ENCODE measurements at regions not wholly inside any gene's neighbourhood (a gene's known extent, or its start where the extent isn't known, plus 50 kb on each side); places are given as distances from the start of the nearest gene placed in this dataset.

- TF ChIP-seq Cebpa-rat (IDR thresholded peaks at IDR 0.05), result no peak
- Histone ChIP-seq H3K9ac (no peak overlapping the region), H4K20me1 (no peaks in the 10 kb centered on the region), H3K27me3 (no peaks in the 10 kb centered on the region), H3K9me3 (peaks cover 2% of the 10 kb centered on the region; the same call in 1 of the 2 replicates), H3K4me2 (no peak overlapping the region), H3K36me3 (no peaks in the 10 kb centered on the region), H3K27ac (no peak overlapping the region), H3K4me3 (no peak overlapping the region), H3K4me1 (no peaks in the 10 kb centered on the region)
Observed at GRCh38 chr16:62970851-62971250, 934.6 kb upstream of the CDH8 start.

GRCh38 chr16:62969711-62970318 lies 933.6 kb upstream of the CDH8 start:
- Histone ChIP-seq H3K9ac (no peak overlapping the region), H3K27me3 (no peaks in the 10 kb centered on the region), H4K20me1 (no peaks in the 10 kb centered on the region), H3K4me3 (no peak overlapping the region), H3K36me3 (no peaks in the 10 kb centered on the region), H3K4me1 (no peaks in the 10 kb centered on the region), H3K9me3 (peaks cover 9% of the 10 kb centered on the region; the same call in 1 of the 2 replicates), H3K27ac (no peak overlapping the region), H3K4me2 (no peak overlapping the region)
- TF ChIP-seq Cebpa-rat (IDR thresholded peaks at IDR 0.05), result no peak

DNA sequence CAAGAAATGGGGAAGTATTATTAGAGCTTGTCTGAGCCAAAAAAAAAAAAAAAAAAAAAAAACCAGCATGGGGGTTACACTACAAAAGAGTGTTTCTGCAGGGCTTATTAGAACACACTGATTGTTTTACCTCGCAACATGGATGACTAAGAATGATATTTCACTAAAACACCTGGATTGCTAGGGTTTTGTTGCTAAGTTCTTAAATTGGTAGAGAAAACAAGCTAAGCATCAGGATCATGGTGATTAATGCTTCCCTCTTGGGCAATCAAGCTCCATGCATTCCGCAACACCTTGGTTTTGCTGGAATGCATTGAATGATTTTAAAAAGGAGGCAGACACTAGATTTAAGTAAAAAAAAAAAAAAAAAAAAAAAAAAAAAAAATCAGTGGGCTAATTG lies 931.4 kb upstream of the CDH8 start:
- Histone ChIP-seq H3K9me3 (peaks cover 9% of the 10 kb centered on the region; the same call in 1 of the 2 replicates), H3K4me3 (no peak overlapping the region), H4K20me1 (no peaks in the 10 kb centered on the region), H3K4me2 (no peak overlapping the region), H3K9ac (no peak overlapping the region), H3K27ac (no peak overlapping the region), H3K27me3 (no peaks in the 10 kb centered on the region), H3K4me1 (no peaks in the 10 kb centered on the region), H3K36me3 (no peaks in the 10 kb centered on the region)
- TF ChIP-seq Cebpa-rat (IDR thresholded peaks at IDR 0.05), result no peak

GRCh38 chr16:62967163-62967562 lies 930.9 kb upstream of the CDH8 start:
- no peaks in the 10 kb centered on the region for H3K4me1 ChIP-seq
- H3K27me3 ChIP-seq, result no peaks in the 10 kb centered on the region
- H3K9me3 ChIP-seq, result peaks cover 9% of the 10 kb centered on the region; the same call in 1 of the 2 replicates
- no peaks in the 10 kb centered on the region for H3K36me3 ChIP-seq
- no peak overlapping the region for H3K27ac ChIP-seq
- no peak overlapping the region for H3K4me3 ChIP-seq
- no peak for TF ChIP-seq Cebpa-rat (IDR thresholded peaks at IDR 0.05)
- H4K20me1 ChIP-seq, result no peaks in the 10 kb centered on the region
- H3K4me2 ChIP-seq, result no peak overlapping the region
- no peak overlapping the region for H3K9ac ChIP-seq

GRCh38 chr16:62966626-62967025 lies 930.4 kb upstream of the CDH8 start:
- H3K27ac ChIP-seq, result no peak overlapping the region
- no peaks in the 10 kb centered on the region for H3K36me3 ChIP-seq

DNA sequence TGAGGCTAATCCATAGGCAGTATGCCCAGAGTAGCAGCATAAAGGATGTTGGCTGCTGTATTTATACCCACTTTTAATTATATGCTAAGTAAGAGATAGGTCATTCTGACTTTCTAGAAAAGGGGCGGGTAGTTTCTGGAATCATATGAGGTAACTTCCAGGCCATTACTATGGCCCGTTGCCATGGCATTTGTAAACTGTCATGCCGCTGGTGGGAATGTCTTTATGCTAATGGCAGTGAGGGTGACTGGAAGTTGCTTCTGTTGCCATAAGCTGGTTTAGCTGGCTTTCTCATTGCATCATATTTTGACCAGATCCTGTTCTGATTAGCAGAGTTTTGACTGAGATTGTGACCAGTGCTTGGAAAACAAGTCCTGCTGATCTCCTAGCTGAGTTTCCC lies 929.6 kb upstream of the CDH8 start:
- Histone ChIP-seq H3K27ac (no peak overlapping the region), H3K4me2 (no peak overlapping the region), H3K4me1 (no peaks in the 10 kb centered on the region), H3K9me3 (peaks cover 9% of the 10 kb centered on the region; the same call in 1 of the 2 replicates), H4K20me1 (no peaks in the 10 kb centered on the region), H3K27me3 (no peaks in the 10 kb centered on the region), H3K4me3 (no peak overlapping the region), H3K36me3 (no peaks in the 10 kb centered on the region), H3K9ac (no peak overlapping the region)
- TF ChIP-seq Cebpa-rat (IDR thresholded peaks at IDR 0.05), result no peak

More at GRCh38 chr16:62966626-62967025, 930.4 kb upstream of the CDH8 start:
- Histone ChIP-seq H3K27me3 (no peaks in the 10 kb centered on the region), H3K4me1 (no peaks in the 10 kb centered on the region), H3K9me3 (peaks cover 9% of the 10 kb centered on the region; the same call in 1 of the 2 replicates), H3K4me2 (no peak overlapping the region), H3K4me3 (no peak overlapping the region), H4K20me1 (no peaks in the 10 kb centered on the region), H3K9ac (no peak overlapping the region)
- no peak for TF ChIP-seq Cebpa-rat (IDR thresholded peaks at IDR 0.05)

DNA sequence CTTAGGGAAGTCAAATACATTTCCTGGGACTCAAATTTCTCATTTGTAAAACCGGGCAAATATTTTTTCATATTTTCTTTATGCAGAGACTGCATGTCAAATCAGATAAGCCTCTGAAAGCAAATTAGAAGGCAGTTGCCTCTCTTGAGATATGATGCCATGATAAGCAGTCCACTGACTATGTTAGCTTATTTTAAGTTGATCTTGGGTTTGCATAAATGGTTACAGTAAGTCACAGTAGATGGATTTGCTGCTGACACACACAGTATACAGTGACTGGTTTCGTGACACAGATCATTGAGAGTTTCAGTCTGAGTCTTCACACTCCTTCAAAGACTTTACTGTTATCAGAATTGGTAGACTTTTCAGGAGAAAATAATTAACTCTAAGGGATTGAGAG lies 927.6 kb upstream of the CDH8 start:
- Histone ChIP-seq H3K4me1 (peaks cover 17% of the 10 kb centered on the region), H4K20me1 (no peaks in the 10 kb centered on the region), H3K27ac (no peak overlapping the region), H3K27me3 (no peaks in the 10 kb centered on the region), H3K4me3 (no peak overlapping the region), H3K9ac (no peak overlapping the region), H3K36me3 (no peaks in the 10 kb centered on the region), H3K9me3 (peaks cover 9% of the 10 kb centered on the region; the same call in 1 of the 2 replicates), H3K4me2 (no peak overlapping the region)
- TF ChIP-seq Cebpa-rat (IDR thresholded peaks at IDR 0.05), result no peak

DNA sequence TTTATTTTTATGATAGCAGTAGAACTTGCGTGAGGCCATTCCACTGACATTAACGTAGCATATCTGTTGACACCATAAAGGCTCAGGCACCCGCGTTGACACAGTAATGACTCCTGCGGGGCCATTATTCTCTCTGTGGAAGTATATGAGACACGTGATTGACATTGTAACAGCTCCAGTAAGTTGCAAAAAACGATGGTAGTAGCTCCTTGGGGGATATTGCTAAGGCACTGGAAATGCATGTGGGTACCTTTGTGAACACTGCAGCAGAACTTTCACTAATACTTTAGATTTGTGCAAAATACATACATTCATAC lies 918.8 kb upstream of the CDH8 start:
- Histone ChIP-seq H3K9ac (peak overlapping the region; percentile 54; the same call in 1 of the 2 replicates), H3K9me3 (peaks cover 20% of the 10 kb centered on the region), H3K27ac (peak overlapping the region; percentile 69), H4K20me1 (no peaks in the 10 kb centered on the region), H3K4me1 (peaks cover 44% of the 10 kb centered on the region), H3K4me3 (peak overlapping the region; percentile 29; the same call in 1 of the 2 replicates), H3K27me3 (no peaks in the 10 kb centered on the region), H3K4me2 (peak overlapping the region; percentile 80), H3K36me3 (no peaks in the 10 kb centered on the region)
- TF ChIP-seq Cebpa-rat (IDR thresholded peaks at IDR 0.05), result no peak

DNA sequence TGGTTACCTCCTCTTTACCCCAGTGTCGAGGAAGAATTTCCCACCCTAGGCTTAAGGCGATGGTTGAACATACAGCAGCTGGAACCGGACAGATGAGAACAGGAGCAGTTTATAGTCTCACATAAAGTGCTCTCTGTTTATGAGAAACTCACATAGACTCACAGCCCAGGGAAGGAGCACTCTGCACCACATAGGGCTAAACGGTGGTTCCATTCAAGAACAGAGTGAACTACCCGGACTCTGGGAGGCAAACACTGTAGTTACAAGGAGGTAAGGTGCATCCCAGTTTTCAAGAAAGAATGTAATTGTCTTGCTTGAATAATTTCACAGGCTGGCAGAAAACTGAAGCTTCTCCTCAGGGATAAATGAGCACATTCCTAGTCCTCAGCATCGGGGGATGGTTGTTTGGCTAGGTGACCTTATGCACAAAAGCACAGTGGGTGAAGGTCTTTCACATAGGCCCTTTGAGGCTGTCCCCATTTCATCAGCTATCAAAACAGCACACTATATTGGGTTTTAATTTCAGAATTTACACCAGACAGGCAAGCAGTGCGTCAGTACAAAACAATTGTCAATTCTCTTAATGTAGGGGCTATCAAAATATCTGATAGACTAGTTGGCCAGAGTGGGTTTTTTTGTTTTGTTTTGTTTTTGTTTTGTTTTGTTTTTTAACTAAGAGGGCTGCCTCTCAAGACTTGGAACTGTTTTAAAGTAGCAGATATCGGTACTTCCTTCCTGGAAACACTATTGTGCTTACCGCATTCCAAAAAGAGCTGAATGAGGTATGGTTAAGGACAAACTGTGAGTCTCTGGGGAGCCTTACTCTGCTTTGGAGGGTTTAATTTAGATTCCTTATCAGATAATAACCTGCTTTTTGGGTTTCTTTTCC lies 918.1 kb upstream of the CDH8 start:
- H3K27me3 ChIP-seq, result no peaks in the 10 kb centered on the region
- H3K4me2 ChIP-seq, result peak overlapping the region; percentile 80
- H3K4me3 ChIP-seq, result peak overlapping the region; percentile 29; the same call in 1 of the 2 replicates
- no peaks in the 10 kb centered on the region for H3K36me3 ChIP-seq
- H3K4me1 ChIP-seq, result peaks cover 37% of the 10 kb centered on the region
- H4K20me1 ChIP-seq, result no peaks in the 10 kb centered on the region
- H3K27ac ChIP-seq, result peak overlapping the region; percentile 69
- TF ChIP-seq Cebpa-rat (IDR thresholded peaks at IDR 0.05), result no peak
- H3K9ac ChIP-seq, result peak overlapping the region; percentile 54; the same call in 1 of the 2 replicates
- H3K9me3 ChIP-seq, result peaks cover 20% of the 10 kb centered on the region

GRCh38 chr16:62950351-62950750 lies 914.1 kb upstream of the CDH8 start:
- no peak overlapping the region for H3K4me2 ChIP-seq
- H3K4me3 ChIP-seq, result no peak overlapping the region
- no peak overlapping the region for H3K27ac ChIP-seq
- H3K4me1 ChIP-seq, result peaks cover 21% of the 10 kb centered on the region
- H3K36me3 ChIP-seq, result no peaks in the 10 kb centered on the region
- H3K9me3 ChIP-seq, result no peaks in the 10 kb centered on the region
- H3K27me3 ChIP-seq, result no peaks in the 10 kb centered on the region
- no peaks in the 10 kb centered on the region for H4K20me1 ChIP-seq
- H3K9ac ChIP-seq, result no peak overlapping the region
- no peak for TF ChIP-seq Cebpa-rat (IDR thresholded peaks at IDR 0.05)

All from BLaER1 (cell line).